ENCODE measurements at regions not wholly inside any gene's neighbourhood (a gene's known extent, or its start where the extent isn't known, plus 50 kb on each side); places are given as distances from the start of the nearest gene placed in this dataset.
"Not testable (repeated sequence)": the region's sequence is repeated elsewhere in the genome, so short reads cannot be mapped to it uniquely, and the experiment has no call there.

DNA sequence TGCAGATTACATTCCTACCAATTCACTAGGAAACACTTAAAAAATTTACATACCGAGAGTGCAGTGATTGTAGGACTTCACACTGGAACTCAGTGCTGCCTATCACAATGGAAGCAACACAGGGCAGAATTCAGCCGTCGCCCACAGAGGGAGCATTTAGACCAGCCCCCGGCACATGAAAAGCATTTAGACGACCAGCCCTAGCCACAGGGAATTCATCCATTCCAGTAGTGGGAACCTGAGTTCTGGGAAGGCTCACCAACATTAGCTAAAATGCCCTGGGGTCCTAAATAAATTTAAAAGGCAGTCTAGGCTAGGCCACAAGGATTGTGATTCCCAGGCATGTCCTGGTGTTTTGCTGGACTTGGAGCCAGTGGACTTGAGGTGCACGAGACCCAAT lies 155.2 kb downstream of the LIG4 start:
- Mint-ChIP-seq H3K27ac (no peak overlapping the region), H3K27me3 (no peaks in the 10 kb centered on the region), H3K36me3 (no peaks in the 10 kb centered on the region), H3K4me3 (no peak overlapping the region), H3K9me3 (peaks cover 2% of the 10 kb centered on the region), H3K4me1 (no peaks in the 10 kb centered on the region)
- CTCF ChIA-PET = interaction anchor here (0.8 kb wide), 1 partner anchor 96 kb away, joined by 4 read pairs; no protein-coding TSS in a partner anchor
- no peak for DNase-seq

DNA sequence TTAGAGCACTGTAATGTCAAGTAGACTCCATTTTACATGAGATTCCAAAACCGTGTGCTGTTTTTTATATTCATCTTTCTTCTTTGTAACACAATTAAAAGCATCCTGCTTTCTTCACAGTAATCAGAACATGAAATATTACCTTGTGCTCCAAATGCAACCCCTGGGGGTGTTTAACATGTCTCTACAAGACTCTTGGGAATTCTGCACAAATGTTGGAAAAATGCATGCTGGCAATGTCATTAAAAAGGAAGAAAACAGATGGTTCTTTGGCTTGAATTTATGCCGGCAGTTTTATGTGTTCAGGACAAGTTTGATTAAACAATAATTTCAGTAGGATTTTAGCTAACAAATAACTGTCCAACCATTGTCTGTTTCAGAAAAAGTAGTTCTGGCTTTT lies 159.1 kb downstream of the LIG4 start:
- H3K27ac Mint-ChIP-seq = no peak overlapping the region
- no peaks in the 10 kb centered on the region for H3K4me1 Mint-ChIP-seq
- no peaks in the 10 kb centered on the region for H3K36me3 Mint-ChIP-seq
- no peaks in the 10 kb centered on the region for H3K9me3 Mint-ChIP-seq
- H3K4me3 Mint-ChIP-seq = no peak overlapping the region
- no peak for DNase-seq
- CTCF ChIA-PET = no interaction called here
- H3K27me3 Mint-ChIP-seq = no peaks in the 10 kb centered on the region

DNA sequence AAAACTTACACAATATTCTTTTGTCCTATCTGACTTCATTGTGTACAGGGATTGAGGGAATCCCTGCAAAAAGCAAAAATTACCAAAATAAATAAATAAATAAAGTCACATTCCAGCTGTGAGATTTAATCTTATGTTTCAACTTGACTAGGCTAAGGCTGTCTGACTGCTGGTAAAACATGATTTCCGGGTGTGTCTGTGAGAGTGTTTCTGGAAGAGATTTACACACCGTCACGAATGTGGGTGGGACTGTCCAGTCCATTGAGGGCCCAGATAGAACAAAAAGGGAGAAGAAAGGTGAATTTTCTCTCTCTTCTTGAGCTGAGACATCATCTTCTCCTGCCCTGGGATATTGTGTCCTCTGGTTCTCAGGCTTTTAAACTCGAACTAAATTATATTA lies 166.1 kb downstream of the LIG4 start:
- Mint-ChIP-seq H3K27me3 (no peaks in the 10 kb centered on the region), H3K9me3 (no peaks in the 10 kb centered on the region), H3K27ac (no peak overlapping the region), H3K4me1 (no peaks in the 10 kb centered on the region), H3K36me3 (no peaks in the 10 kb centered on the region), H3K4me3 (no peak overlapping the region)
- CTCF ChIA-PET = no interaction called here
- no peak for DNase-seq

DNA sequence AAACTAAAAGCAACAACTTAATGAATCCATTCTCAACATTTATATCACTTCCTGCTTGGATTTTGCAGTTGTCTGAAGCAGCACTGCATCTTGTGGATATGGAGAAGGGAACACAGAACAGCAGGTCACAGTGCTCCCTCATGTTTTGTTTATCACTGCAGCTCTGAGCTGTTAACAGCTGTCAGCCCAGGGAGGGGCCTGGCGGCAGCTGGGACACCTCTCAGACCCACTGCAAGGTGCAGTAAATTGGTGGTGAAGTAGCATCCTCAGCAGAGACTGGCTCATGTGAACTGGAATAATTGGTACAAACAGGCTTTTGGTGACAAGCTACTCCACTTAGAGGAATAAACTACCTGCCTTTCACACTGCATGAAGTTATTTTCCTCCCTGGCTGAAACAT lies 170.4 kb downstream of the LIG4 start:
- no peaks in the 10 kb centered on the region for H3K36me3 Mint-ChIP-seq
- no peaks in the 10 kb centered on the region for H3K9me3 Mint-ChIP-seq
- no peak for DNase-seq
- no peak overlapping the region for H3K27ac Mint-ChIP-seq
- CTCF ChIA-PET = no interaction called here
- H3K27me3 Mint-ChIP-seq = no peaks in the 10 kb centered on the region
- H3K4me1 Mint-ChIP-seq = no peaks in the 10 kb centered on the region
- no peak overlapping the region for H3K4me3 Mint-ChIP-seq

DNA sequence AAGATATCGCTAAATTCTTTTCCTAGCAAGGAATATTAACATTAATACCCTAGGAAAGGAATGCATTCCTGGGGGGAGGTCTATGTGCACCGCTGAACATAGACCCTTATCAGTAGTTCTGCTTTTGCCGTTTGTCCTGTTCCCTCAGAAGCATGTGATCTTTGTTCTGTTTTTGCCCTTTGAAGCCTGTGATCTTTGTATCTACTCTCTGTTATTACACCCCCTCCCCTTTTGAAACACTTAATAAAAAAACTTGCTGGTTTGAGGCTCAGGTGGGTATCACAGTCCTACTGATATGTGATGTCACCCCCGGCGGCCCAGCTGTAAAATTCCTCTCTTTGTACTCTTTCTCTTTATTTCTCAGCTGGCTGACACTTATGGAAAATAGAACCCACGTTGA lies 172.5 kb downstream of the LIG4 start:
- DNase-seq, H3K9me3 Mint-ChIP-seq, H3K27ac Mint-ChIP-seq, CTCF ChIA-PET, H3K4me1 Mint-ChIP-seq, H3K36me3 Mint-ChIP-seq, H3K4me3 Mint-ChIP-seq, H3K27me3 Mint-ChIP-seq: not testable (repeated sequence)

DNA sequence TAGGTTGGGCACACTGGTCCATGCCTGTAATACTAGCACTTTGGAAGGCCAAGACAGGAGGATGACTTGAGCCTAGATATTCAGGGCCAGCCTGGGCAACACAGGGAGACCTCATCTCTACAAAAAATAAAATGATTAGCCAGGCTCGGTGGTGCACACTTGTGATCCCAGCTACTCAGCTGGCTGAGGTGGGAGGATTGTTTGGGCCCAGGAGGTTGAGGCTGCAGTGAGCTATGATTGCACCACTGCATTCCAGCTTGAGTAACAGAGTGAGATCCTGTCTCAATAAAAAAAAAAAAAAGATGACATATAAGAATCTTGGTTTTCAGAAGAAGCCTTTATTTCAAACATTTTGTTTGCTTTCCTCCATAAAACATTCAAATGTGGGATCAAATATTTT lies 178.0 kb downstream of the LIG4 start:
- Mint-ChIP-seq H3K36me3 (no peaks in the 10 kb centered on the region), H3K4me1 (no peaks in the 10 kb centered on the region), H3K9me3 (no peaks in the 10 kb centered on the region), H3K27me3 (no peaks in the 10 kb centered on the region), H3K4me3 (no peak overlapping the region), H3K27ac (no peak overlapping the region)
- no peak for DNase-seq
- CTCF ChIA-PET = no interaction called here

DNA sequence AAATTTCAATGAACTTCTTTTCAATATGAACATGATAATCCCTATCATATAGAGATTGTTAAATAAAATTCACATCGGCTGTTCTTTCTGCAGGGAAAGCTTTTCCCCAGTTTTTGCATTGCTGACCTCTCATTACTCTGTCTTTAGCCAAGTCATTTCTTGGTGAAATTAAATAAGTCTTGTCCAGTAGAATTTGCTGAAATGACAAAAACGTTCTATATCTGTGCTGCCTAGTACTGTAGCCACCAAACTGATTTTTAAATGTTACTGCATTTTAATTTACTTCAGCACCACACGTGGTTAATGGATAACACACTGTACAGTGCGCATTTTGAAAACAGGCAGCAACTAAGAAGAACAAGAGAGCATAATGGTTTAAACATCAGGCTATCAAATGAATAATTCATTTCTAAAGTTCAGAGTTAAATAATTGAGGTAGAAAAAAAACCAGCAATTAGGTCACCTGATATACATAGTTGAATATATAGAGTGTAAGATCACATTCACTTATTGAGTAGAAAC lies 178.9 kb downstream of the LIG4 start:
- Mint-ChIP-seq H3K36me3 (no peaks in the 10 kb centered on the region), H3K27me3 (no peaks in the 10 kb centered on the region), H3K4me1 (no peaks in the 10 kb centered on the region), H3K27ac (no peak overlapping the region), H3K9me3 (no peaks in the 10 kb centered on the region), H3K4me3 (no peak overlapping the region)
- DNase-seq = no peak
- CTCF ChIA-PET = no interaction called here

DNA sequence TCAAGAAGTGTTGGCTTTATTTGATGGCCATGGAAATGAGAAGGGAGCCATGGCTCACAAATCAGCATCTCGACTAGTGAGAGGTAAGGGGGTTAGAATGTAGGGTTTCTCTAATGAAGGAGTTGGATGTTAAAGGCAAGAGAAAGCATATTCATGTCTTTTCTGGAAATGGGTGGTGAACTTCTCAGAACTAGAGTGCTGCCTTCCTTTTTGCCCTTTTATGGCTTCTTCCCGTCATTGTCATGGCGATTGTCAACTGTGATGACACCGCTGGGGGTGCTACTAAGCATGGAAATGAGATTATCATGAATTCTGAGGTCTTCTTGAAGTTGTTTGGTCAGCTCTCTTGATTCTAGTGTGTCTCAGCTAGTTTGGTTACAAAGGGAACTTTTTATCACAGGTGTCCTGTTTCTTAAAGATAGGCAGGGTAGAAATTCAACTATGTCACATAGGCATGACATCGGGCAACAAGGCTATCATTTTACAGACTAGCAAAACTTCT lies 180.4 kb downstream of the LIG4 start:
- no peak overlapping the region for H3K4me3 Mint-ChIP-seq

DNA sequence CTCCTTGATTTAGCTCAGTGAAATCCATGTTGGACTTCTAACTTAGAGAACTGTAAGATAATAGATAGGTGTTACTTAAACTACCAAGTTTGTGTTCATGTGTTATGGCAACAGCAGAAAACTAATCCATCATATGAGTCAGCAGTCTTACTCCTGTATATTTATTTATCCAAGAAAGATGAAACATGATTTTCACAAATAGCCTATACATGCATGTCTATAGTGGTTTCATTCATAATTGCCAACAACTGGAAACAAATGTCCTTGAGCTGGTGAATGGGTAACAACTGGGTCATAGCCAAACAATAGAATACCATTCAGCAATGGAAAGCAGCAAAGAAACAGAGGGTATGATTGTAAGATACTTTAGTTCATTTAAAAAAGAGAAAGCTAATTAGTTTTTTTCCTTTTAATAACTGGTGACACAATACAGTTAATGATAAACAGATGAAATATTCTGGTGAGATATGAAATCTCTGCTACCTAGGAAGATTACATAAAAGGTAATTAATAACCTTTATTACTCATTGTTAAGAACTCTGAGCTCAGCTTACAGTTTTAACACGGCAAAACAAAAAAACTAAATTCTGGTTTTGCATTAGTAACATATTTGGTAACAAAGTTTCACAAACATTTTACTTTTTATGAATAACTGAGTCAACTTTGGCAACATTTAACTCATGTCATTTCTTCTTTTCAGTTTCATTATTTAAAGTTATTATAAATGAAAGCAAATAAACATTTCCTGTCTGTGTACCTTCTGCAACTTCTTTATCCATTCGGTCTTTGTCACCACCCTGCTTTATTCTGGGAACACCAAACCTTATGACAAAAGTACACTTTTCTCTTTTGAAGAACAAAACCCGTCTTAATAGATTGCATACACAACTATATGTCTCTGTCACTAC lies 181.3 kb downstream of the LIG4 start:
- Mint-ChIP-seq H3K27me3 (no peaks in the 10 kb centered on the region), H3K4me1 (no peaks in the 10 kb centered on the region), H3K9me3 (no peaks in the 10 kb centered on the region), H3K4me3 (no peak overlapping the region), H3K27ac (no peak overlapping the region), H3K36me3 (no peaks in the 10 kb centered on the region)
- DNase-seq = no peak
- CTCF ChIA-PET = no interaction called here

More for the DNA sequence above, 180.4 kb downstream of the LIG4 start:
- Mint-ChIP-seq H3K27ac (no peak overlapping the region), H3K4me1 (no peaks in the 10 kb centered on the region), H3K9me3 (no peaks in the 10 kb centered on the region), H3K27me3 (no peaks in the 10 kb centered on the region), H3K36me3 (no peaks in the 10 kb centered on the region)
- no peak for DNase-seq
- CTCF ChIA-PET = interaction anchor here (0.8 kb wide), 1 partner anchor 75 kb away, joined by 3 read pairs; no protein-coding TSS in a partner anchor

DNA sequence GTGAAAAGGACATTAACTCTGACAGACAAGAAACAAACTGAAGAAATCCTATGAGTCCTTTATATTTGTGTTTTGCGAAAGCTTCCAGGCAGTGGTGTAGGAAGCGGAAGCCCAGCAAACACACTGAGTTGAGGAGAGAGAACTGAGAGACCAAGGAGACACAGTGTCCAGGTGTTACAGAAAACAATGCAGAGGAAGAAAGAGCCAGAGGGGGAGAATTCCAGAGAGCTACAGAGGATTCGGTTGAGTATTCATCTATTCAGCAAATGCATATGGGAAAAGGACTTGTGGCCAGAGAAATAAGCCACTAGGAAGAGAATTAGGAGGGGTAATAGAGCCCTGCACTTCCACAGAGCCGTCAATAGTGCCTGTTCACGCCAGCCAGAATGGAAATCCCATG lies 183.5 kb downstream of the LIG4 start:
- H3K27ac Mint-ChIP-seq = no peak overlapping the region
- no peaks in the 10 kb centered on the region for H3K36me3 Mint-ChIP-seq
- CTCF ChIA-PET = no interaction called here
- no peaks in the 10 kb centered on the region for H3K9me3 Mint-ChIP-seq
- H3K4me3 Mint-ChIP-seq = no peak overlapping the region
- H3K4me1 Mint-ChIP-seq = no peaks in the 10 kb centered on the region
- H3K27me3 Mint-ChIP-seq = no peaks in the 10 kb centered on the region
- no peak for DNase-seq

DNA sequence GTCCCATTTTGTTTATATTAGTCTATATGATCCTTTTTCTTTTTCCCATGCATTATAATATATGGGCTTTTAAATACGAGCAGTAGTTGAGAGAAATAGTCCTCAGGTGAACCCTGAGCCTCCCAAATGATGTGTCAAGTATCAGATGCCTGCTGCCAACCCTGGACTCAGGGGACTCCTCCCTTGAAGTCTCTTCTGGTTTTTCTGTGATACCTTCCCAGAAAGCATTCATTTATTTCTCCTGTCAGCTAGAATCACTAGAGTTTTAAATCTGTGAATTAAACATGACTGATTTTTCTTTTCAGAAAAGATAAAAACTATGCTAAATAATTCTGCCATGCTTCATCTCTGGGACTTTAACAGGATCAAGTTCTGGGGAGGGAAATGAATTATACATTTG lies 184.6 kb downstream of the LIG4 start:
- Mint-ChIP-seq H3K36me3 (no peaks in the 10 kb centered on the region), H3K4me1 (no peaks in the 10 kb centered on the region), H3K9me3 (no peaks in the 10 kb centered on the region), H3K27me3 (no peaks in the 10 kb centered on the region), H3K4me3 (no peak overlapping the region), H3K27ac (no peak overlapping the region)
- CTCF ChIA-PET = no interaction called here
- no peak for DNase-seq

DNA sequence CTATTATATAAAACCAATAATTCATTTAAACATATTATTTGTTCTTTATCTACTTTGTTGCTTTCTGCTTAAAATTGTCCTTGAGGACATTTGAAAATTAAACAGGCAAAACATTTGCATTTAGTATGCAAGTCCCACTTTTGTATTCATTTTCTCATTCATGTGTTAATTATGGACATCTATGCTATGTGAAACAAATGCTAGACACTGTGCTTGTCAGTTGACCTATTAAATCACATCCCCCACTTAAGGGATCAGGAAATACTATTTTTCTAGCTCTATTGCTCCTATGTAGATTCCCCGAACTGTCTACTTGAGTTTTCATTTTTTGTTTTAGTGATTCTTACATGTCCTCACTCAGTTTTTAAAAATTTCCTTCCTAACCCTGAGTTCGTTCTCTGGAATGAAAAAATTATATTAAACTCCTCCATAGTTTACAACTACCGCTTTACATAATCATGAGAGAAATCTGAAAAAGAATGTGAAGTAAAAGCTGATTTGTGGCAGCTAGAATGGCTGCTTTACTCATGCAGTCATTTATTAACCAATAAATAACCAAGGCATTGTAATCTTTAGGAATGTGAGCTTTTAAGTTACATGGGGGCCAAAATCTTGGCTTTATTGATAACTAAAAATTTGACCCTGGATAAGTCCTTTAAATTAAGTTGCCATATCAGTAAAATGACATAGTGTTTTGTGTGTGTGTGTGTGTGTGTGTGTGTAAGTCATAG lies 188.5 kb downstream of the LIG4 start:
- DNase-seq = no peak
- Mint-ChIP-seq H3K36me3 (no peaks in the 10 kb centered on the region), H3K4me1 (no peaks in the 10 kb centered on the region), H3K27ac (no peak overlapping the region), H3K27me3 (no peaks in the 10 kb centered on the region), H3K9me3 (no peaks in the 10 kb centered on the region), H3K4me3 (no peak overlapping the region)
- CTCF ChIA-PET = no interaction called here

DNA sequence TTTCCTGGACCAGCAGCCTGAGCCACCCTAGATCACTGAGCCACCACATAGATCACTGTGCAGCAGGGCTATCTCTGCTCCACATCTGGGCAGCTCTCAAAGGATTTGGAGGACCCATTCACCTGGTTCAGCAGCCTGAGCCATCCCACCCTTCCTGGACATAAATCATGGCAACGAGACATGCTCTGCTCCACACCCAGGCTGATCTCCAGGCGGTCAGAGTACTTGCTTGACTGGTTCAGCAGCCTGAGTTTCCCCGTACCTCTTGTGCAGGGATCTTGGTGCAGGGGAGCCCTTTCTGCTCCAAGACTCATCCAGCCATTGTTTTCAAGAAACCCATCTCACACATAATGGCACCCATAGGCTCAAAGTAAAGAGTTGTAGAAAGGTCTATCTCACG lies 195.3 kb downstream of the LIG4 start:
- Mint-ChIP-seq H3K27ac (no peak overlapping the region), H3K4me3 (no peak overlapping the region), H3K27me3 (no peaks in the 10 kb centered on the region), H3K9me3 (peaks cover 14% of the 10 kb centered on the region), H3K4me1 (no peaks in the 10 kb centered on the region), H3K36me3 (no peaks in the 10 kb centered on the region)
- CTCF ChIA-PET = no interaction called here
- no peak for DNase-seq

DNA sequence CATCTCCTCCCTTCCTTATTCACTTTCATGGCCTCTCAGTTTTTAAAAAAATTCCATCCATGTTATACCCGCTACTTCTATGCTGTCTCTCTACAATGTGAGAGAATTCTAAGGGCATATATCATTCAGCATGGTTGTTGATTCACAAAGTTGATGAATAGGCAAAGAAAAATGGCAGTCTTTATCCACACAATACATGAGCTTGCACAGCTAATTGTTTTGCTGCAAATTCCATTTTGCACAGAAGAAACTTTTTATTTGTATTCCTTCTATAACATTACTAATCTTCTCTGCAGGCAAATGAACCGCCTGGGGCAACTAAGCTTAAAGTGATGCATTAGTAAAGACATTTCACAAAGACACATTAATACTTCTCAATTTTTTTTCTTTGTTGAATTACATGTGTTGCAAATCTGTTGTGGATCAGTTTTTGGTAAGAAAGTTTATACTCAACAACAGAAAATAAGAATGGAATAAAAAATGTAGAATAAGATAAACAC lies 196.9 kb downstream of the LIG4 start:
- H3K36me3 Mint-ChIP-seq = no peaks in the 10 kb centered on the region
- no peak overlapping the region for H3K27ac Mint-ChIP-seq
- no peaks in the 10 kb centered on the region for H3K27me3 Mint-ChIP-seq
- peaks cover 14% of the 10 kb centered on the region for H3K9me3 Mint-ChIP-seq
- no peak for DNase-seq
- no peak overlapping the region for H3K4me3 Mint-ChIP-seq
- CTCF ChIA-PET = no interaction called here
- no peaks in the 10 kb centered on the region for H3K4me1 Mint-ChIP-seq

DNA sequence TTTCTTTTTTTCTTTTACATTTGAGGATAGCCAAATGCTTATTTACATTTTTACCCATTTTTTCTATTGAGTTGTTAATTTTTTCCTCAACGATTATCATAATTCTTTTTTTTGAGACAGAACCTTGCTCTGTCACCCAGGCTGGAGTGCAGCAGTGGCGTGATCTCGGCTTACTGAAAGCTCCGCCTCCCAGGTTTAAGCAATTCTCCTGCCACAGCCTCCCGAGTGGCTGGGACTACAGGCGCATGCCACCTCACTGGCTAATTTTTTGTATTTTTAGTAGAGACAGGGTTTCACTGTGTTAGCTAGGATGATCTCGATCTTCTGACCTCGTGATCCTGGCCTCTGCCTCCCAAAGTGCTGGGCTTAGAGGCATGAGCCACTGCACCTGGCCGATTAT lies 208.7 kb downstream of the LIG4 start:
- Mint-ChIP-seq H3K4me3 (no peak overlapping the region), H3K36me3 (no peaks in the 10 kb centered on the region), H3K4me1 (no peaks in the 10 kb centered on the region), H3K27ac (no peak overlapping the region), H3K27me3 (no peaks in the 10 kb centered on the region), H3K9me3 (peaks cover 2% of the 10 kb centered on the region)
- CTCF ChIA-PET = no interaction called here
- DNase-seq = no peak
